Activated CD8-positive, alpha-beta memory T cell treated with anti-CD3 and anti-CD28 coated beads for 24 hours (primary cell): ENCODE measurements at regions not wholly inside any gene's neighbourhood (a gene's known extent, or its start where the extent isn't known, plus 50 kb on each side); places are given as distances from the start of the nearest gene placed in this dataset.

Experiments used
- DNase-seq: peaks from one replicate; pipeline ENCODE4 v3.0.0-alpha.2; 2020

DNA sequence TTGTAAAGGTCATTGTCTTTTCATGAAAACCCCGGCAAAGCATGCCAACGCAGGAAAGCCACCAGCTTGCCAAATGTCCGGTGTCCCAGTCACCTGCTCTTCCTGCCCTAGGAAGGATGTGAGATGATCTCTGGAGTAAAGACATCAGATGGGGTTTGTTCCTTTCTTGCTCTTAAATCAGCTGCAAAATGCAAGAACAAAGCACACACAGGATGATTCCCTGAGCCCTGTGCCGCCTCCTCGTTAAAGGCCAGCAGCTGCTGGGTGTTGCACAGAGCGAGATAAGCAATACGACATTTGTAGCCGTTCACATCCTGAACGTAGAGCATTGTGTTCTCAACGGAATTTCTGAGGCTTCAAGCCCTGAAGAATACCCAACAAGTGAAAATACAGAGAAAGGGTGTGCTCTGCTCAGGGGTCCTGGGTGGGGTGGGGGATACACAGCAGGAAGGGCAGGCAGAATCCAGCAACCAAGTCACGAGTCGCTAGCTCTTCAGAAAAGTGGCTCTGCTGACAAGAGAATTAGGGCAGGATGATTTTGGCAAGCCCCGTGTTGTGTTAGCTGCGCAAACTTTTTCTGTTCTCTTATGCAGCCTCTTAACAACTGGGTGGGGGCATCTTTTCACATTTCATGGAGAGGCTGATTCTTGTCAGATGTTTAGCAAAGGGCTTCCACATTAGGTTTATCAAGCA, 229.2 kb upstream of the MAP3K1 start:
- DNase-seq = no peak

DNA sequence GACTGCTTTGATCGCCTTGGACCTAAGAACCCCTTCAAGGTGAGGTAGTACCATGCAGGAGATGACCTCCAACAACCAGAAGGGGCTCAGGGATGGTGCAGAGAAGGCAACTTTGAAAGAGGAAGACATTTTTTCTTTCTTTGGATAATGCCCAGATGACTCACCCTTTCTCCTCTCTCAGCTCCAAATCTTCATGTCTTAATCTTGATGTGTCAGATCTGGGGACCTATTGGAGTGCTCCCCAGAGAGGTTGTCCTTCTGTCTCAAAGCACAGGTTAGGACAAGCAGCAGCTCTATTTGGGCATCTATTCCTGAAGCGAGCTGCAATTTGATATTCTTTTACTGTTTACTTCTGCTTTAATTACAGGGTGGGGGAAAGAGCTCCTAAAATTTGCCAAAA, 229.9 kb upstream of the MAP3K1 start:
- no peak for DNase-seq

DNA sequence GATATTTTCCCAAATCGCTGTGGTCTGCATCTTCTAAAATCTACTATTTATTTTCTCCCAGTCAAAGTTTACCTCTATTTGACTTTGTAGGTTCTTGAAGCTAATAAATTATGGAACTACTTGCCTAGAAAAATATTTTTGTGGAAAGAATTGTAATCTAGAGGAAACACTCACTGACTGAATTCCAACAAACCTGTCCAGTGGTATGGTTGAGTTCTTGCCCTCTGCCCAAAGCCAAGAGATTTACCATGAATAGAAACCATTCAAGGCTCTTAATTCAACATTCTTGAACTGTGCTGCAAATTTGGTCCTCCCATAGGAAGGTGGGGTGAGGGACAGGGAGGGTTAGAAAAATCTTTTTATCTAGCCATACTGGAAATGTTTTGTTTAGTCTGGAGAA, 233.9 kb upstream of the MAP3K1 start:
- DNase-seq = no peak

DNA sequence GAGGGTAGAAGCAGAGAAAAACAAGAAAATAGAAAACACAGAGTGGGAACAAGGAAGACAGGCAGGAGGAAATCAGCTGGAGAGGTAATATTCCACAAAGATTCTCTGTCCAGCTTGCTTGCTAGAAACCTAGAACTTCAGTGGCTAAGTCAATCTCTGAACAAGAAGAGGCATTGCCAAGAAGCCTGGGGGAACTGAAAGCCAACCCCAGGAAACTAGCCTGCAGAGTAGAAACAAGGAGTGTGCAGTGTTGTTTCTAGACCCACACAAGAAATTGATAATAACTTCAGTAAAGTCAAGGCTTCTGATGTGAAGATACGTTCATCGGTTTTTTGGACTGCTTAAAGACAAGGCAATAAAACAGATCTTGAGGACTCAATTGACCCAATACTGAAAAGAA, 234.5 kb upstream of the MAP3K1 start:
- DNase-seq = no peak

DNA sequence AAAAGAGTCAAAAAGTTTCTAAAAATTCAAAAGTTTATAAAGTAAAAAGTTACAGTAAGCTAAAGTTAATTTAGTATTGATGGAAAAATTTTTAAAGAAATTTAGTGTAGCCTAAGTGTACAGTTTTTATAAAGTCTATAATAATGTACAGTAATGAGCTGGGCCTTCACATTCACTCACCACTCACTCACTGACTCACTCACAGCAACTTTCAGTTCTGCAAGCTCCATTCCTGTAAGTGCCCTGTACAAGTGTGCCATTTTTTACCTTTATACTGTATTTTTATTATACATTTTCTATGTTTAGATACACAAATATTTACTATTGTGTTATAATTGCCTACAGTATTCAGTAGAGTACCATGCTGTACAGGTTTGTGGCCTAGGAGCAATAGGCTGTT, 239.5 kb upstream of the MAP3K1 start:
- DNase-seq = no peak

DNA sequence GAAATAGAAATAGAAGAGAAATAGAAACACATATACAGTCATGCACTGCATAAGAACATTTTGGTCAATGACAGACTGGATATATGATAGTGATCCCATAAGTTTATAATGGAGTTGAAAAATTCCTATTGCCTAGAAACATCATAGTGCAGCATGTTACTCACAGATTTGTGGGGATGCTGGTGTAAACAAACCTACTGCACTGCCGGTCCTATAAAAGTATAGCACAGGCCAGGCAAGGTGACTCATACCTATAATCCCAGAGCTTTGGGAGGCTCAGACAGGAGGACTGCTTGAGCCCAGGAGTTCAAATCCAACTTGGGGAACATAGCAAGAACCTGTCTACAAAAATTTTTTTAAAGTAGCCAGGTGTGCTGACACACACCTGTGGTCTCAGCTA, 240.6 kb upstream of the MAP3K1 start:
- DNase-seq = no peak

DNA sequence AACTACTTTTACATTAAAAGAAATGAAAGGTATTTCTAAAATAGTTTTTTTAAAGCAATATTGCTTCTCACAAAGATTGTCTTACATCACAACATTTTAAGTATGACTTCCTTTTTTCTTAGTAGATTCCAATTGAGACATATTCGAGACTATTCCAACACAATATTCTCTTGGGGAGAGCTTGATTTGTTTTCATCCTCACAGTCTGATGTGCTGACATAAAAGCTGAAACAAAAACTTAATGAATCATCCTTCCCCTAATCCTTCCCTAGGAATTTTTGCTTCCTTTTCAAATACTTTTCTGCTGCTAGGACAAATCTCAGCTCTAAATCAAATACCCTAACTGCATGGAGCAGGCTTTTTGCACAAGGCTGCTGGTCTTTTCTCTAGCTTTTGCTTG, 245.8 kb upstream of the MAP3K1 start:
- no peak for DNase-seq

DNA sequence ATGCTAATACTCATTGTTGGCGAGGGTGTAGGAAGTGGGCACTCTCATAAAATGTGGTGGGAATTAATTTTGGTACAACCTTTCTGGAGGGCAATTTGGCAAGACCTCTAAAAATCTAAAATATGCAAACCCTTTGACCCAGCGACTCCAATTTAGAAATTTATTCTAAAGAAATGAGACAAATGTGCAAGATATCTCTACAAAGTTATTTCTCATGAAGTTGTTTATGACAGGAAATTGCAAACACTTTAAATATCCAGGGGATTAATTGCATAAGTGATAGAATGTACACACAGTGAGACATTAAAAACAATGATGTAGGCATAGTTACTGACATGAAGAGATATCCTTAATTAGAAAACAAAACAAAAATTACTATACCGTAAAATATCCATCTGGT, 246.3 kb upstream of the MAP3K1 start:
- no peak for DNase-seq

DNA sequence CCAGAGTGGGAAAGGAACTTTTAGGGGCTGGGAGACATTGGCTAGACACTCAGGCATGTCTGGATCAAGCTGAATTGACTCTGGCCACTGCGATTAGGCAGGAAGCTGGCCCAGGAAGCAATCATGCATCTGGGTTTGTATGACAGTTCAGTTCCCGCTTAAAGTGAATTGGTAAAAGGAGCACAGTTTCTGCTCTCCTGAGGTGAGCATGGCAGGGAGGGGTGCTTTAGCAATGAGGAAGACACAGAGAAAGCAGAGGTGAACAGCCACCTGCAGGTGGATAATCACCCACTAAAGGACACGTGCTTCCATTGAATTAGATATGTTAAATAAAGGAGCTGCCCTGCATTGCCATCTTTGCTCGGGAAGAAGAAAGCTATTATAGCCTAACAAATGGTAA, 248.1 kb upstream of the MAP3K1 start:
- DNase-seq = no peak

DNA sequence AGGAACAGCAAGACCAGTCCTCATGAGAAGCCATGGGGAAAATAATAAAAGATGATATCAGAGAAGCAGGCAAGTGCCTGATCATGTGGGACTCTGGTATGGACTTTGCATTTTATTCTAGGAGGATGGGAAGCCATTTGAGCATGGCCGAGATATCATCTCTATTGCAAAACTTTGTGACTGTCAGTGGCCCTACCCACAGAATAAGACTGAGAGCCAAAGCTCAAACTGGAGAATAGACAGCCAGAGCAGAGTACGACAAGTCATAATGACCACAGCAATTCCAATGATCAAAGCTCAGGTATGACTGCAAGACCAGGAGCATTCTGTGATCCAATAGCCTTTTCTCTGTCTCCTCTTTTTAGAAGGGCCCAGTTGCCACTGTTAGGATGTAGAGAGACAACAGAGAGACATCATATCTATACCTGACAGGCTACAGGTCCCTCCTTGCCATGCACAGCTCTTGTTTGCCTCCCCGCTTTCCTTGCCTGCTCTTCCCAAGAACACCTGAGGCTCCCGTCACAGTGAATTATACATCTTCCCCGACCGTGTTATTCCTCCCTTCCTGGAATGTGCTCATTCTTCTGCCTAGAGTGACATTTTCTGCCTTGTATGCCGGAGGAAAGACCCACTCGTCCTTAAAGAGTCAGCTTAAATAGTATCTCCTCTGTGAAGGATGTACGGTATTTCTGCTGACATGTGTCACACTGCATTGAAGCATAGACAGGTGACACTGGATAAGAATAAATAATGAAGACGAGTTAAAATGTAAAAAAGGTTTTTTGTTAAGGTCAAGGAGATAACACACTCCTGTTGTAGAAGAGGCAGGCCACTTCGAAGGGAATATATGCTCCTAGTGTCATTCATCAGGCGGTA, 248.7 kb upstream of the MAP3K1 start:
- DNase-seq = no peak

DNA sequence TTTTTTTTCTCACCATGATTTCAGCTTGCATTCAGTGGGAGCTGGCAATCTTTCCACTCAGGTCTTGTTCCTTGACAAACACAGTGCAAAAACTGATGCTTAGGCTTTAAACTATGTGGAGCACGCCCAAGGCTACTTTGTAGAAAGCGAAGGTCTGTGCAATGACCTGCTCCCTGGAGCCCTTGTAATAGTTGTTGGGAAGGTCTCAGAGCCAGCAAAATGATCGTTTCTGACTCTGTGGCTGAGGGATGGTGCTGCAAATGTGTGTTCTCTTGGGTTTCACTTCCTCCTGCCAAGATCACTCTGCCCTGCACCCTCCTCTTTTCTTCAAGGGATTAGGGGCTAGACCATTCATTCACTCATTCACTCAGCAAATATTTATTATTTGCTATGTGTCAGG, 249.7 kb upstream of the MAP3K1 start:
- no peak for DNase-seq

DNA sequence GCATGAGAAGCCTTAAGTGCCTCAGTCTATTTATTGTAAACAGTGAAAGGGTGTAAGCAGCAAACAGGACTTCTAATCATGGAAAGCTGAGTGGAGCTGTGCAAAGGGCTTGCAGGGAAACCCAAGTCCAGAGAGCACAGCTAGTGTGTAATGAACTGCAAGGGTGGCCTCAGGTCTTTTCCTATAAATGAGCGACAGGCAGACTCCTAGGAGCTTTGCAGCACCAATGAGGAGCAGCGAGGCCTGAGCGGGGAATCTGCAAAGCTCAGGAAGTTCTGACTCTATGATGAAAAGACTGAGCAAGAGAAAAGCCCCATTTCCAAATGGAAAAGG, 250.1 kb upstream of the MAP3K1 start:
- no peak for DNase-seq

DNA sequence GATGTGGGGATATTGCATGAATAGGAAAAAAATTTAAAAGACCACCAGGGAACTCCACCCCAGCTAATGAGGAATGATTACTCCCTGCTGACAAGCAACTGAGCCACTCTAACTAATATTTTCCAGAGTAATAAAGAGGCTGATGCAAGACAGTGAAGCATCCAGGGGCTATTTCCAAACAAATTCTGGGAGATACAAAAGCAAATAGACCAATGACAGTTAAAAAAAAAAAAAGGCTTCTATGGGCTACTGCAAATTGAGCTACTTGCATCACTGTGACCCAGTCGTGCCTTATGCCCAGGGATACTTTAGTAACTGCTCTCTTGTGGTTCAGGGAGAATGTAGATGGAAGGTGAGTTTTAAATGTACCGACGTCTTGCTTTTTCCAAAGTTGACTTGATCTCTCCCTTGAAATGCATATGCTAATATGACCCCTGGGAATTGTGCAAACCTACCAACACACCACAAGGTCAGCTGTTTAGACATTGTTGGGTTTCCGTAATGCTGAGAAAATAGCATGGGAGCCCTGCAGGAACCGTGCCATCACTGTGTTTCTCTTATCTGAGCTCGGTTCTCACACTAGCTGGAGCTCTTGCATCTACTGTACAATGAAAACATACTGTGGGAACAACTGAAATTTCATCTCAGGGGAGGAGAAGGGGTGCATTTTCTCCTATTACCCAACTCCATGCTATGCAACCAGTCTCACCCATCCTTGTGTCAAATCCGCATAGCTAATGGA, 250.6 kb upstream of the MAP3K1 start:
- no peak for DNase-seq

DNA sequence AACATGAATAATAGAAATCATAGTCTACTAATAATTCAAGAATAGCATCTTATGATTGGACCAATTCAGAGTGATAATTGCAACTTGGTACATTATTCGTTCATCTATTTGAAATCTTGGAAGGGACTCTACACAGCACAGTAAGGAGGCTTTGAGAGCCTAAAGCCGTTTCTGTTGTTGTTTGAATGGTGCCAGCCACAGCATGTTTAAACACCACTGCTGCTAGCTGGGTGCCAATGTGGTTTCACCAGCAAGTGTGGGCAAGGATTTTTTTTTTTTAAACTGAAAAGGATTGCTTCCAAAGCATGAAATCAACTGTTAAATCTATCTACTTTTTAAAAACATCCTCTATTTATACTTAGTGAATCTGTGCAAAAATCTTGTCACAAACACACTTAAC, 253.9 kb upstream of the MAP3K1 start:
- no peak for DNase-seq

DNA sequence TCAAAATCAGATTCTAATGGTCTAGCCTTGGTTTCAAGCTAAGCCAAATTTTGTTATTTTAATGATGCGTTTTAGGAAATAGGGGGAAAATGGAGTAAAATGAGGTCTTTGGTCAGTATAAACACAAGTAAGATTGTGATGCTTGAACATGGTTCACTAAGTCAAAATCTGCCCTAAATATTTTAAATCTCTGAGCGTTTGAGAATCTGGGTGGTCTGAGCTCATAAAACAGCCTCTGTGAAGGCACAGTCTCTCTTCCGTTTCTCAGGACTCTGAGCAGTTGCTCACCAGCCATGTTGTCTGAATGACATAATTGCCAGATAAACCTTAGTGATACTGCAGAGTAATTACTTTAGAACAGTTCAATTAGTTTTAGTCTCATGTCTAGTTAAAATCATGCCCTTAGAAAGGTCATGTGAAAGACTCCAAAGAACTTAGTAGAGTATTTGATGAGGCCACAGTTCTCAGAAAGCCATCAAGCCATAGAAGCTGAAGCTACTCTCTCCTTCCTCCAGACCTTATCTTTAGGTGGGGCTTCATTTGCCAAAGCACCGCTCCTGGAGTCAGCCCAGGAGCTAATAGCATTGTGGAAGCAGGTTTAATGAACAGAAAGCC, 257.1 kb upstream of the MAP3K1 start:
- DNase-seq = no peak

DNA sequence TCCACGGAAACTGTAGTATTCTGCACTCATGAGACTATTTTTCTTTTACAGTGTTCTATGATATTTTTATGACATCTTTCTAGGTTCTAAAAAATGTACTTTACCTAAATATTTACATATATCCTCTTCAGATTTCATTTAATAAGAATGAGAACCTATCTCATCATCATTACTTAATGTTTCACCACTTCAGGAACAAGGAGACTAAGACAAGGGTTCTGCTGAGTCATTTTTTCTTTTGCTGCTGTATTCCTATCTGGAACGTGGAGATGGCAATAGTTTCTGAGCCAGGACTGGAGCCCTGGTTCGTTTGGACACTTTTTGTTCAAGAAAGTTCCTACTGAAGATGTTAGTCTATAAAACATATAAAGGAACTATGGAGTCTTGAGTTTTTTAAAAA, 258.2 kb upstream of the MAP3K1 start:
- no peak for DNase-seq

DNA sequence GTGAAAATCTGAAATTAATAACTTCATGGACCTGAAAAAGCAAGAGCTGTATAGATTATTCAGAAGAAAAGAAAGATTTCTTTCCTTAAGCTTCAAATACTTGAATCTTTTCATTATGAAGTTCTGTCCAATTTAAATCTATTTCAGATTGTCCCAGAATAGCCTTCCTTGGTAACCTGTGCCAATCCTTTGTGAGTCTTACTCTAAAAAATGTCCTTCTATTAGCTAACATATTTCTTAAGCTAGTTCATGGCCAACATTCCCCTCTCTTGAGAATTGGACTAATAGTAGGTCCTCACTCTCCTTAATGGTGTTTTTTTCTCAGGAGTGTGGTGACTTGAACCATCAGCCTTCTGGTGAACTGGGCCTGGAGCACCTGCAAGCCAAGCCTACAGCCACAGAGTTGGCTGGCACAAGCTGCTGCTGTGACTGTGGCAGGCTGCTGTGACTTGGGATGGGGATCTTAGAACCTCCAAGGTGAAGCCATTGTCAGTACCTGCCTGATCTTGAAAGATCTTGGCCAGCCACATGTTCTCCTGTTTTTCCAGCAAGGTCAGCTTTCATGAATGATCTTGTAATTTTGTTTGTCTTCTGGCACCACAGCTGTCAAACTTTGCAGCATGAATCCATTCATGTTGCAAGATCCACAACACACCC, 262.6 kb upstream of the MAP3K1 start:
- DNase-seq = no peak

DNA sequence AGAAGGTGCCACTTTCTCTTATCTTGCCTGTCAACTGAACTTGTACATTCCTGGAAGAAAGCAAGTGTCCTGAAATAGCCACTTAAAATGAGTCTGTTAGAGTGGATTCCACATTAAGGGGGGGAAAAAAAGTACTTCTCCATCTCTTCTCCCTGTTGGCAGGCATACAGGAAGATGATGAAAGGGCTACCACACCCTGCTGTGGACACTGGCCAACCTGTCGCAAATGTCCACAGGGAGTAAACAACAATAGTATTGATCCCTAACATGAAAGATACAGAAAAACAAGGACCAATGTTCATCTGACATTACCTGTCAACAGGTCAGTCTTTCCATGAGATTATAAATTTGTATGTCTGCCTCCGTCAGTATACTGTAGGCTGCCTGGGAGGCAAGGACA, 265.1 kb upstream of the MAP3K1 start:
- no peak for DNase-seq

DNA sequence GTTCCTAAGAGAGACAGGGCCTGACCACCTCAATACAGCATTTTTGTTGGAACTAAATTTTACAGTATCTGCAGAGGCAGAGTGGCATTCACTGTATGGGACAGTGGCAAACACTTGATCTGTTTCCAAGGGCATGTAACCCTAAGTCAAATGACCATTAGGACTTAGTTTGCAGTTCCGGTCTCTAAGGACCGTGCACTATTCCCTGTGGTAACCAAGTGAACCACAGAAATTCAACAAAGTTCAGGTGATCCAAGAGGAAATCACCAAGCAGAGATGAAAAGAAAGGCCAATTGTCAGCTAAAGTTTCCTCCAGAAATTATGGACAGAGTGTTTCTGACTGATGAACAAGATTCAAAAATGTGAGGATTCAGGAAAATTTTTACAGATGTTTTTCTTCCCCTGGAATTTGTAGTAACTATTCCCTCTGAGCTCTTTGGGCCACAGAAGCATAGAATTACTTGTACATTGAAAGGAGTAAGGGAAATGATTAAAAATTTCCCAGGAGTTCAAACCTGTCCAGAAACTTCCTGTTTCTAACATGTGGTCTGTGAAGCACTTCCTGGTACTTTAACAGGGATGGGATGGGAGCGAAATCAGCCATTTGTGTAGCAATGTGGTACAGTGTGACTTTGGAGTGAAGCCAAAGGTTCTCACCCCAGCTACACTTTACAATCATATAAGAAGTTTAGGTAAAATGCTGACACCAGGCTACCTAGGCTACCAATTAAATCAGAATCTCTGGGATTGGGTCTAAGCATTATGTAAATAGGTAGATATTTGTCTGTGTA, 266.1 kb upstream of the MAP3K1 start:
- no peak for DNase-seq

DNA sequence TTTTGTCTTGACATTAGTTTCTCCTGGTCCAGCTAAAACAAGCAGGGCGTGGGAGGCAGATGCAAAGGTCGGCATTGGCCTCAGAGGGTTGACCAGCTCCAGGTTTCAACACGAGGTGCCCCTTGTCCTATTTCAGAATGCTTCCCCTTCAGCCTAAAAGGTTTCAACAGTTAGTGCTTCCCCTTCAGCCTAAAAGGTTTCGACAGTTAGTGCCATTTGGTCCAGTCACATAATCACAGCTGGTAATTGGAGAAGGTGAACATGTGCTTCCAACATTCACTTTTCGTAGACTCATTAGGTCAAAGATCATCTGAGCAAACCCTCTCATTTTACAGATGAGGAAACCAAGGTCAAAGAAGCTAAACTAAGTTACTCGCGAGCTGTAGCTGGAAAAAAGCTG, 270.3 kb upstream of the MAP3K1 start:
- no peak for DNase-seq

DNA sequence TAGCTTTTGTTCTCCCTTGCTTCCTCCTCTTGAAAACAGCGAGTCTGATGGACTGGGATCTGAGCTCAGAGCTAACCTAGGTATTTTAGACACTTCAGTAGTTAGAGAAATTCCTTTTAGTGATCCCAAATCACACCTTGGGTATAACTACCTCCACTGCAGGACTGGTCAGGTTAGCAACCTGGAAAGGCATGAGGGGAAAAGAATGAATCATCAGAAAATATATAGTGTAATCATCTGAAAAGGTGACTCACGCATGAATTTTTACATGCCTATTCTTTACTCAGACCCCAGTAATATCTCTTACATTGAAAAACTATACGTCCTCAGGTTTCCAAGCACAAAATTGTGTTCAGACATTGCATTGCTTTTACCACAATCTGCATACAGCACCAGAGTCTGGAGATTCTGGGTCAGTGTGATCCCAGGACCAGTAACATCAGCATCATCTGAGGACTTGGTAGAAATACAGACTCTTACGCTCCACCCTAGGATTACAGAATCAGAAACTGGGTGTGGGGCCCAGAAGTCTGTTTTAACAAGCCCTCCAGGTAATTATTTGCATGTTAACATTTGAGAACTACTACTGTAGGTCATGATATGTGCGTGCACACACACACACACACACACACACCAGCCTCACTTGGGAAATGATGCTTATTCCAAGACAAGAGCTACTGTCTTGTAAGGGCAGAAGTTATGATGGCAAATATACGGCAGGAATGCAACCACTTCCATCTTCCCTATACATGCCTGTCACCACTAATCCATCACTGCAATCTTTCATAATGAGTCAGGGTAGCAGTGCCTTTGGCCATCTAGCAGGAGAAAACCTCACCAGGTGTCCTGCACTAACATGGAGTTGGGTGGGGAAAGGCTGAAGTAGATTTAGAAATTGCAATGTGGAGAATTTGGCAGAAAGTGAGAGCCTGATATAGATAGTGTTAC, 271.6 kb upstream of the MAP3K1 start:
- no peak for DNase-seq
